Spinal cord (tissue), 9 donors: ENCODE measurements at regions not wholly inside any gene's neighbourhood (a gene's known extent, or its start where the extent isn't known, plus 50 kb on each side); places are given as distances from the start of the nearest gene placed in this dataset.
A peak's percentile ranks its signal among the peaks of the same experiment; 100 is the strongest.

ENCODE experiments used
- DNase-seq, 6 donors: peaks; one replicate each; pipeline versions ENCODE4 v3.0.0 to v3.0.0-alpha.2; 2013 to 2015; ENCODE audit warnings: low spot score in 6 of 6, low read depth in 4 of 6
- H3K27ac ChIP-seq: one replicate; pipeline ENCODE4 v1.5.1; 2013; ENCODE audit warnings: low read depth, low read length, control low read depth
- H3K27me3 ChIP-seq: one replicate; pipeline ENCODE4 v1.6.1; 2013; ENCODE audit warnings: low read length; ENCODE audit not compliant: control insufficient read depth, insufficient read depth
- H3K36me3 ChIP-seq: one replicate; pipeline ENCODE4 v1.6.1; 2013; ENCODE audit warnings: low read length; ENCODE audit not compliant: control insufficient read depth, insufficient read depth
- H3K4me1 ChIP-seq: one replicate; pipeline ENCODE4 v1.6.1; 2013; ENCODE audit warnings: low read length; ENCODE audit not compliant: control insufficient read depth, insufficient read depth
- H3K4me3 ChIP-seq: one replicate; pipeline ENCODE4 v1.5.1; 2013; ENCODE audit warnings: low read depth, low read length, control low read depth
- H3K9me3 ChIP-seq: one replicate; pipeline ENCODE4 v1.6.1; 2013; ENCODE audit warnings: low read length; ENCODE audit not compliant: control insufficient read depth, insufficient read depth
- WGBS: methylation state at CpG from one replicate; pipeline ENCODE4 v1.1.5; 2013; ENCODE audit warnings: missing lambda C conversion rate; ENCODE audit not compliant: insufficient coverage; 5-methylcytosine and 5-hydroxymethylcytosine counted together
- donor health status: healthy.

DNA sequence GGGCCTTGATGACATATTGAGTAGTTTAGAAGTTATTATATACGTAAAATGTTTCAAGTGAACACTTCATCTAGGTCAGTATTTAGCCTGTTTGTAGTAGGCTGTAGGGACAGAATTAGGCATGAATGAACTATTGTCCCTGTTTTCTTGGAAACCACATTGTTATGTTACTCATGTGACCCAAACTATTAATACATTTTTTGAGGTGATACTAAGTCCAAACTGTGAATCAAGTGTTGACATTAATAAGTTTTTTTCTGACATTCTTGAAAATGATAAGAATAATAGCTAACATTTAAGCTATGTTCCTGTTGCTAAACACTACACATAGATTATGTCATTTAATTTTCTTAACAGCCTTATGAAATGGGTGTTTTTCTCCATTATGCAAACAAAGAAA, 1642.7 kb upstream of the WWC1 start:
- Histone ChIP-seq H3K36me3 (no peaks in the 10 kb centered on the region), H3K4me3 (no peak overlapping the region), H3K27me3 (no peaks in the 10 kb centered on the region), H3K27ac (no peak overlapping the region), H3K9me3 (no peaks in the 10 kb centered on the region), H3K4me1 (no peaks in the 10 kb centered on the region)
- DNase-seq = no peak
- no CpG with 5 or more reads among the region's 1 CpG for WGBS

DNA sequence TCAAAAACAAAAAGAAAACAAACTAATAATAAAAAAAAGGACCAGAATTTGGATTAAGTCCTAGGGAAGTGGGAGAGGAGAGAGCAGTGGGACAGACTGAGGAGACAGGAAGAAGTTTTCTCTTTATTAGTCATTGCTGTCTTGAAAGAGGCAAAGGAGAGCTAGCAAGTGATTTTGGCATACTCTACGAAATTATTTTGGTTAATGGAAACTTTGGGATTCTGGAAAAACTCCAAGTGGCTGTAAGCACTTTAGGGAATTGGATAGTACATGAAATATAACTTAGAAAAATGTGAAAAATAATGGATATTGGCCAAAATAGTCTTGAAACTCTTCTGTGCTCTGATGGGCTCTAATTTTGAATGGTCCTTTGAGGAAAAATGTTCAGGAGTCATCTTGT, 1641.8 kb upstream of the WWC1 start:
- Histone ChIP-seq H3K27ac (no peak overlapping the region), H3K4me3 (no peak overlapping the region), H3K9me3 (no peaks in the 10 kb centered on the region), H3K36me3 (no peaks in the 10 kb centered on the region), H3K27me3 (no peaks in the 10 kb centered on the region), H3K4me1 (no peaks in the 10 kb centered on the region)
- WGBS = 80% methylated on average over 1 of the region's 1 CpG
- no peak for DNase-seq

DNA sequence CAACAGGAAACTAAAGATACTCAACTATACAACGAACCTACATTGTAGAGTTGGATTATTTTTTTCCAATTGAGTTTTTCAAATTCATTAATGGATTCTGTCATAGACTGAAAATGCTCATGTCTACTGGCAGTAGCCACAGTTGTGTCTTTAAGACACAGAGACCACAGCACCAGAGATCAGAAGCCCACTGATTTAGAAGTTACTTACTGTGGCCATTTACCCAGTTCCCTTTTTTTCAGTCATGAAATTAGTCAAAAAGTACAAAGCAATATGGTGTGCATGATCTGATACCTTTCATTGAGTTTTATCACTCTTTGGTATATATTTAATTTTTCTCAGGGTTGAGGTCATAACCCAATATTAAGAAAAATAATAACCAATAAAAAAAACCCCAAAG, 1640.2 kb upstream of the WWC1 start:
- Histone ChIP-seq H3K4me1 (no peaks in the 10 kb centered on the region), H3K4me3 (no peak overlapping the region), H3K36me3 (no peaks in the 10 kb centered on the region), H3K9me3 (no peaks in the 10 kb centered on the region), H3K27me3 (no peaks in the 10 kb centered on the region), H3K27ac (no peak overlapping the region)
- no peak for DNase-seq
- WGBS = no CpG with 5 or more reads among the region's 1 CpG

DNA sequence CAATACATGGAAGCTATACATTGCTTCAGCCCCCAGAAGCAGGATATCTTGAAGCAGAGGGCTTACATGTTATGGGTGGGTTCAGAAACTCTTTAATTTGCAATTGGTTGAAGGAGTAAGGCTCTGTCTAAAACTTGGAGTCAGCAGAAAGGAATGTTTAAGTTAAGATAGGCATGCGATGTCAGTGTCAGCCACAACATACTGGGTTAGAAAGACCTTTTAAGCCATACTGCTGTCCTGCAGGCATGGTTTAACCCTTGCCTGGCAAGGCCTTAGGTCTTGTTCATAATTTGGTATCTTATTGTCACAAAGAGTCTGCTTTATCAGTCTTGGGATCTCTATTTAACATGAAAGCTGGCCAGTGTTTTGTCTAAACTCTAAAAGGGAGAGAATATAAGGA, 1619.6 kb upstream of the WWC1 start:
- H3K27ac ChIP-seq = no peak overlapping the region
- WGBS = 92% methylated on average over 1 of the region's 1 CpG

DNA sequence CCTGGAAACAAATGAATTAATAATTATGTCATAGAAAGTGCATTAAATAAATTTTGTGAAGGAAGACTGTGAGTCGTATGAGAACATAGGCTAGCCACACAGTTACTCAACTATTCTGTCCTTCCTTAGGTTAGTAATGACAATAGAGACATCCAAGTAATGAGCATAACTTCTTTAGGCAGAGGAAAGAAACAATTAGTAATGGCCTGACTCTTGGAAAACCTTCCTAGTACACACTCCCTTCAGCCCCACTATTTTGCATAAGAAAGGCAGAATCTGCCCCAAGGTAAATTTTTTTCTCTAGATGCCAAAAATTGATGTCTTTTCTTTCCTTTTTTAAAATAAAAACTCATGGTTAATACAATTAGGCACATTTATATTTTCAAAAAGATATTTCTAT, 1619.0 kb upstream of the WWC1 start:
- Histone ChIP-seq H3K27me3 (no peaks in the 10 kb centered on the region), H3K27ac (no peak overlapping the region), H3K4me1 (no peaks in the 10 kb centered on the region), H3K36me3 (no peaks in the 10 kb centered on the region), H3K9me3 (no peaks in the 10 kb centered on the region), H3K4me3 (no peak overlapping the region)
- no CpG with 5 or more reads among the region's 1 CpG for WGBS
- no peak for DNase-seq

More for the DNA sequence above, 1619.6 kb upstream of the WWC1 start:
- Histone ChIP-seq H3K27me3 (no peaks in the 10 kb centered on the region), H3K4me1 (no peaks in the 10 kb centered on the region), H3K9me3 (no peaks in the 10 kb centered on the region), H3K36me3 (no peaks in the 10 kb centered on the region), H3K4me3 (no peak overlapping the region)
- no peak for DNase-seq

DNA sequence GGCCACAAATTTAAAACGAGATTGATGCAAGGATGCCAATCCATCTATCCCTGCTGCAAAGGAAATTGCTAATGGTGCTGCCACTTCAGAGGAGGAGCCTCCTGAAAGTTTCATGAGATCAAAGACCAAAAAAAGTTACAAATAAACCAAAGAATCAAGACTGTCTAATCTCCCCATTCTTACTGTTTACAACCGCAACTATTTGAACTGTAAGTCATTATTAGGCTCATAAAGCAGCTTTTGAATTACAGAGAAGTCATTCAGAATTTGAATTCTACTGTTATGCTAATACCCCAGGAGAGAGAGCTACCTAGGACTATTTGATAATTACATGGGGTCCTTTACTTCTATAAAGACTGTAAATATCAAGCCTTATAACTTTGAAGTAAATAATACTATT, 1613.6 kb upstream of the WWC1 start:
- no peaks in the 10 kb centered on the region for H3K9me3 ChIP-seq
- no peaks in the 10 kb centered on the region for H3K36me3 ChIP-seq
- H3K4me1 ChIP-seq = no peaks in the 10 kb centered on the region
- 40% methylated on average over 1 of the region's 2 CpGs for WGBS
- H3K27ac ChIP-seq = no peak overlapping the region
- H3K27me3 ChIP-seq = no peaks in the 10 kb centered on the region
- H3K4me3 ChIP-seq = no peak overlapping the region
- DNase-seq = no peak

DNA sequence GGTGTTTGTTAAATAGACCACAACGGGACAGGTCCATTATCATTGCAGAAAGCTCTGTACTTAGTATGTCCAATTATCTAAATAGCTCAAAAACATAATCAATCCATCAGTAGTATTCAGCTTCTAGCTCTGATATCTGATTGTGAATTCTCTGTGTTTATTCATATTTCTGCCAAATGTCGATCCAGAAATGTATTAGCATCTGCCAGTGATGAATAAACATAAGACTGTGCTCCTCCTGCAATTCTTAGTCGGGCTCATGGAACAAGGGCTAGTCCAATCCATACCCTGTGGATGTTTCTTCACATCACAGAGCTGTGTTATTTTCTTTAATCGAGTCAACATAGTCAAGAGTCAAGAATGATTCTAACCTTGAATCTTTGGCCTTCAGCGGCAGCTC, 1612.1 kb upstream of the WWC1 start:
- Histone ChIP-seq H3K9me3 (no peaks in the 10 kb centered on the region), H3K36me3 (no peaks in the 10 kb centered on the region), H3K4me1 (no peaks in the 10 kb centered on the region), H3K27ac (no peak overlapping the region), H3K4me3 (no peak overlapping the region), H3K27me3 (no peaks in the 10 kb centered on the region)
- DNase-seq = peak in 1 of 6 donors; percentile 51
- 88% methylated on average over 3 of the region's 5 CpGs for WGBS

DNA sequence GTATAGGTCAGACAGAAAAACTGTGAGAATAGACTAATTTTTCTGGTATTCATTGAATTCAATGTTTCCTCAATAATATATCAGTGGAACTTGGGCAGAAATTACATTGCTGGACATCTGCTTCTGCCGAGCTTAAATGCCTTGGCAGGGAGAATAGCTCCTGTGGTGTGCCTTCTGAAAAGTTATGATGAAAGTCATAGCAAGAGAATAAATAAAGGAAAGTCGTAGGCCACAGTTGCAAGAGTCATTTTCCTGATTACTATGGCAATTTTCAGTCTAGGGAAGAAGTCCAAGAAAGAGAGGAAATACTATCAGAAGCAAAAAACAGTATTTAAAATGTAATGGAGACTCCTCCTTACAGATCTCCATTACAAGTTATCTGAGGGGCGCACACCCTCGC, 1596.1 kb upstream of the WWC1 start:
- Histone ChIP-seq H3K27ac (no peak overlapping the region), H3K9me3 (no peaks in the 10 kb centered on the region), H3K27me3 (no peaks in the 10 kb centered on the region), H3K4me3 (no peak overlapping the region), H3K36me3 (no peaks in the 10 kb centered on the region), H3K4me1 (no peaks in the 10 kb centered on the region)
- DNase-seq = peak in 2 of 6 donors; percentile 8 to 15
- 100% methylated on average over 2 of the region's 4 CpGs for WGBS

DNA sequence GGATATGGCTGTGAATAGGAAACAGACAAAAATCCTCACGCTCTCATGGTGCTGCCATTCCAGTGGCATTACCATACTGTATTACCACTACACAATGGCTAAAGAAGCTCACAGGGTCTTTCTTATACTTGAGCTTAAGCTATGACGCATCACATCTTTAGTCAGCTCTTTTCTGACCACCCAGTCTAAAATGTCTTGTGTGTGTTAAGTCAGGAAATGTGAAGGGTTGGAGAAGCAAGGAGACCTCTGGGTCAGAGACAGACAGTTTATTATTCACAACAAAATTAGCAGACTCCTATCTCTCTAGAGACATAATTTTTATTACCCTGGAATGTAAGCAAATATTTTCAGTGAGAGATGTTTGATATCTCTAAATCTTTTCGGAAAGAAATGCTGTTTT, 1583.2 kb upstream of the WWC1 start:
- DNase-seq = no peak
- no peak overlapping the region for H3K27ac ChIP-seq
- no peaks in the 10 kb centered on the region for H3K4me1 ChIP-seq
- WGBS = no CpG with 5 or more reads among the region's 3 CpGs
- no peaks in the 10 kb centered on the region for H3K9me3 ChIP-seq
- H3K27me3 ChIP-seq = no peaks in the 10 kb centered on the region
- no peaks in the 10 kb centered on the region for H3K36me3 ChIP-seq
- H3K4me3 ChIP-seq = no peak overlapping the region

DNA sequence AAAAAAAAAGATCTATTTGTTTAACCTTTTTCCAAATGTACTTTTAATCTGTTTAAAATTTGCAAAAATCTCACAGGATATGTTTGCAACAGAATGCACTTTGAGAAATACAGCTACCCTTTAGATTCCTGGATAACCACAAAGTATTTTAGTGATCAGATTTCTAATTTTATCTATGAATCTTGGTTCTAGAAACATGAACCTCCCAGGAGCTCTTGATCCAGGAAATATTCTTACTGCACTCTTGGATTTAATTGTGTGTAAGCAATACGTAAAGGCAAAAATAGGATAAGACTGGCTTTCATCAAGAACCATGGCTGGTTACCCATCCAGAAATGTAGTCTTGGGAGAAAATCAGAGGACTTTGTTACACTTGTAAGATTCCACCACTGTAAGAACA, 1581.8 kb upstream of the WWC1 start:
- no peak overlapping the region for H3K27ac ChIP-seq
- H3K36me3 ChIP-seq = no peaks in the 10 kb centered on the region
- no peak overlapping the region for H3K4me3 ChIP-seq
- no peak for DNase-seq
- H3K4me1 ChIP-seq = no peaks in the 10 kb centered on the region
- no CpG with 5 or more reads among the region's 1 CpG for WGBS
- H3K9me3 ChIP-seq = no peaks in the 10 kb centered on the region
- H3K27me3 ChIP-seq = no peaks in the 10 kb centered on the region
